Liver (tissue), 3 donors: ENCODE measurements at regions not wholly inside any gene's neighbourhood (a gene's known extent, or its start where the extent isn't known, plus 50 kb on each side); places are given as distances from the start of the nearest gene placed in this dataset.

Experiments used
- EGR1 ChIP-seq, 2 donors: IDR thresholded peaks; 2 replicates each; pipeline ENCODE4 v1.6.1; 2016 to 2018; ENCODE audit warnings: antibody characterized with exemption in 2 of 2, low read depth in 2 of 2
- FOXA1 ChIP-seq: IDR thresholded peaks from 2 replicates; pipeline ENCODE4 v1.6.1; 2016; ENCODE audit warnings: antibody characterized with exemption
- RXRA ChIP-seq, 2 donors: IDR thresholded peaks; 2 replicates each; pipeline ENCODE4 v1.6.1; 2017 to 2018; ENCODE audit warnings: antibody characterized with exemption in 2 of 2, mild to moderate bottlenecking in 1 of 2
- TAF1 ChIP-seq: conservative IDR thresholded peaks from 2 replicates; pipeline ENCODE4 v1.6.1; 2016; ENCODE audit warnings: antibody characterized with exemption, mild to moderate bottlenecking
- TF ChIP-seq, protein P1 (sequence below): IDR thresholded peaks from 2 replicates; pipeline ENCODE4 v1.6.1; 2016; ENCODE audit warnings: antibody characterized with exemption
- TF ChIP-seq, protein P2 (sequence below): fragments of 150-350 bp; IDR thresholded peaks from 2 replicates; pipeline ENCODE4 v1.5.1; 2017; ENCODE audit warnings: improper control_type of control experiment, low read depth, low read length; ENCODE audit not compliant: missing input control
- donor health status: healthy.
- donor health status: healthy.

DNA sequence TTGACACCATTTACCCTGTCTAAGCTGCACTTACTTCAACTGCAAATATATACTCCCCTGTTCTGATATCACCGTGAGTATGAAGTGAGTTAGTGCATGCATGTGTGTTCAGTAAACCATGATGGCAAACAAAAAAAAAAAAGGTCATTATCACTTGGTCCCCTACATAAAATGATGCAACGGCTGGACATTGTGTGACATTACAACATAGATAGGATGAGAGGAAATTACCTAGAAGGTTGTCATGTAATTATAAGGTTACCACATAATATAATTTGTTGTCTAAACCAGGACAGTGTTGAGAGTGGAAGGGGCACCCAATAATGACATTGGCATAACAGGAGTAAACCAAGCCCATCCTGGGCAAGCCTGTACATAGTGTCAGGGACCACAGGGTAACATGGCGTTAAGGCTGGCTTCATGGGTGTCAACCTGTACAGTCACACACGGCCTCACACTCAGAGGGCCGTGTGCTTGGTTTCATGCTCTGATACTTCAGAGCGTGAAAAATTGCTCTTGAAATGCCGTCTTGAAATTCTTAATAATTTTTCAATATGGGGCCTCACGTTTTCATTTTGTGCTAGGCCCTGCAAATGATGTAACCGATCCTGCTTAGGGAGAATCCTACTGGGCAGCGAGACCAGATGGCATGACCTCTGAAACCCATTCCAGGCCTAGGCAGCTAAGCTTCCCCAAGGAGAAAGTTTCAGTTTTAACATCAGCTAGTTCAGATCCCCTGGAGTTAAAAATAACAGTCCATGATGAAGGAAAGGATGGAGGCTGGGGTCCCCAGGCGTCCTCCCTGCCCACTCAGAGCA lies 106.1 kb downstream of the AXIN2 start:
- TF ChIP-seq, protein P1, sequence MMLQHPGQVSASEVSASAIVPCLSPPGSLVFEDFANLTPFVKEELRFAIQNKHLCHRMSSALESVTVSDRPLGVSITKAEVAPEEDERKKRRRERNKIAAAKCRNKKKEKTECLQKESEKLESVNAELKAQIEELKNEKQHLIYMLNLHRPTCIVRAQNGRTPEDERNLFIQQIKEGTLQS, result no peak
- TF ChIP-seq EGR1 (IDR thresholded peaks at IDR 0.05; ENCODE audit: low read depth in 2 of 2) (no peak), RXRA (IDR thresholded peaks at IDR 0.05) (no peak), FOXA1 (no peak), TAF1 (no peak)
- TF ChIP-seq, protein P2, sequence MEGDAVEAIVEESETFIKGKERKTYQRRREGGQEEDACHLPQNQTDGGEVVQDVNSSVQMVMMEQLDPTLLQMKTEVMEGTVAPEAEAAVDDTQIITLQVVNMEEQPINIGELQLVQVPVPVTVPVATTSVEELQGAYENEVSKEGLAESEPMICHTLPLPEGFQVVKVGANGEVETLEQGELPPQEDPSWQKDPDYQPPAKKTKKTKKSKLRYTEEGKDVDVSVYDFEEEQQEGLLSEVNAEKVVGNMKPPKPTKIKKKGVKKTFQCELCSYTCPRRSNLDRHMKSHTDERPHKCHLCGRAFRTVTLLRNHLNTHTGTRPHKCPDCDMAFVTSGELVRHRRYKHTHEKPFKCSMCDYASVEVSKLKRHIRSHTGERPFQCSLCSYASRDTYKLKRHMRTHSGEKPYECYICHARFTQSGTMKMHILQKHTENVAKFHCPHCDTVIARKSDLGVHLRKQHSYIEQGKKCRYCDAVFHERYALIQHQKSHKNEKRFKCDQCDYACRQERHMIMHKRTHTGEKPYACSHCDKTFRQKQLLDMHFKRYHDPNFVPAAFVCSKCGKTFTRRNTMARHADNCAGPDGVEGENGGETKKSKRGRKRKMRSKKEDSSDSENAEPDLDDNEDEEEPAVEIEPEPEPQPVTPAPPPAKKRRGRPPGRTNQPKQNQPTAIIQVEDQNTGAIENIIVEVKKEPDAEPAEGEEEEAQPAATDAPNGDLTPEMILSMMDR, result no peak
